ENCODE measurements at regions not wholly inside any gene's neighbourhood (a gene's known extent, or its start where the extent isn't known, plus 50 kb on each side); places are given as distances from the start of the nearest gene placed in this dataset.

GRCh38 chr13:75038393-75039113 is 443.4 kb downstream of the TBC1D4 start:
- DNase-seq, result no peak

GRCh38 chr13:75025956-75026355 is 456.0 kb downstream of the TBC1D4 start:
- DNase-seq, result no peak

GRCh38 chr13:75024602-75025001 is 457.4 kb downstream of the TBC1D4 start:
- DNase-seq, result no peak

- DNase-seq, result no peak
Measured at GRCh38 chr13:75023609-75024008, 458.4 kb downstream of the TBC1D4 start.

GRCh38 chr13:75021151-75021550 is 460.8 kb downstream of the TBC1D4 start:
- DNase-seq, result no peak

GRCh38 chr13:75016225-75016624 is 465.7 kb downstream of the TBC1D4 start:
- DNase-seq, result no peak

GRCh38 chr13:75013818-75014217 is 468.2 kb downstream of the TBC1D4 start:
- DNase-seq, result no peak

GRCh38 chr13:75010941-75011340 is 471.0 kb downstream of the TBC1D4 start:
- no peak for DNase-seq

- DNase-seq, result no peak
Measured at GRCh38 chr13:75008926-75009325, 473.0 kb downstream of the TBC1D4 start.

GRCh38 chr13:74990992-74991391 is 491.0 kb downstream of the TBC1D4 start:
- no peak for DNase-seq

- DNase-seq, result no peak
Measured at GRCh38 chr13:74987124-74987690, 494.8 kb downstream of the TBC1D4 start.

- DNase-seq, result no peak
Measured at GRCh38 chr13:74986609-74987008, 495.4 kb downstream of the TBC1D4 start.

- no peak for DNase-seq
Measured at GRCh38 chr13:74979703-74980102, 502.3 kb downstream of the TBC1D4 start.

GRCh38 chr13:74978591-74978990 is 503.4 kb downstream of the TBC1D4 start:
- DNase-seq, result no peak

GRCh38 chr13:74977498-74977897 is 504.5 kb downstream of the TBC1D4 start:
- no peak for DNase-seq

- no peak for DNase-seq
Measured at GRCh38 chr13:74975111-74975510, 506.9 kb downstream of the TBC1D4 start.

- DNase-seq, result no peak
Measured at GRCh38 chr13:74973935-74974879, 507.8 kb downstream of the TBC1D4 start.

- no peak for DNase-seq
Measured at GRCh38 chr13:74969419-74969818, 512.5 kb downstream of the TBC1D4 start.

- no peak for DNase-seq
Measured at GRCh38 chr13:74966814-74967424, 515.0 kb downstream of the TBC1D4 start.

- no peak for DNase-seq
Measured at GRCh38 chr13:74966275-74966674, 515.7 kb downstream of the TBC1D4 start.

GRCh38 chr13:74945637-74946036 is 536.3 kb downstream of the TBC1D4 start:
- no peak for DNase-seq

- DNase-seq, result no peak
Measured at GRCh38 chr13:74931698-74932433, 550.1 kb downstream of the TBC1D4 start.
